ENCODE measurements at regions not wholly inside any gene's neighbourhood (a gene's known extent, or its start where the extent isn't known, plus 50 kb on each side); places are given as distances from the start of the nearest gene placed in this dataset.
"Not testable (repeated sequence)": the region's sequence is repeated elsewhere in the genome, so short reads cannot be mapped to it uniquely, and the experiment has no call there.

GRCh38 chr10:65046831-65047230 lies 1525.6 kb downstream of the REEP3 start:
- Histone ChIP-seq H3K4me3 (ENCODE audit: low read depth in 1 of 2, low read length in 1 of 2) (no peak overlapping the region), H3K36me3 (no peaks in the 10 kb centered on the region), H3K27me3 (no peaks in the 10 kb centered on the region), H3K4me1 (ENCODE audit: control insufficient read depth in 1 of 2, insufficient read depth in 1 of 2, low read depth in 1 of 2, low read length in 1 of 2) (no peaks in the 10 kb centered on the region), H3K27ac (no peak overlapping the region), H3K9me3 (no peaks in the 10 kb centered on the region)
- no peak for TF ChIP-seq CTCF (IDR thresholded peaks at IDR 0.05)

- H3K4me1 ChIP-seq (ENCODE audit: control insufficient read depth in 1 of 2, insufficient read depth in 1 of 2, low read depth in 1 of 2, low read length in 1 of 2); H3K27ac ChIP-seq; H3K36me3 ChIP-seq; H3K27me3 ChIP-seq; H3K4me3 ChIP-seq (ENCODE audit: low read depth in 1 of 2, low read length in 1 of 2); H3K9me3 ChIP-seq: not testable (repeated sequence)
These were observed 1530.9 kb downstream of the REEP3 start for GRCh38 chr10:65052111-65052510.

- H3K9me3 ChIP-seq; H3K27me3 ChIP-seq; H3K27ac ChIP-seq; H3K4me1 ChIP-seq (ENCODE audit: control insufficient read depth in 1 of 2, insufficient read depth in 1 of 2, low read depth in 1 of 2, low read length in 1 of 2); H3K36me3 ChIP-seq; H3K4me3 ChIP-seq (ENCODE audit: low read depth in 1 of 2, low read length in 1 of 2): not testable (repeated sequence)
These were observed 1532.2 kb downstream of the REEP3 start for GRCh38 chr10:65053397-65053796.

GRCh38 chr10:65053831-65054351 lies 1532.7 kb downstream of the REEP3 start:
- H3K4me1 ChIP-seq (ENCODE audit: control insufficient read depth in 1 of 2, insufficient read depth in 1 of 2, low read depth in 1 of 2, low read length in 1 of 2); H3K4me3 ChIP-seq (ENCODE audit: low read depth in 1 of 2, low read length in 1 of 2); H3K27me3 ChIP-seq; H3K27ac ChIP-seq; H3K36me3 ChIP-seq; H3K9me3 ChIP-seq: not testable (repeated sequence)

- not testable (repeated sequence) for H3K27me3 ChIP-seq; H3K9me3 ChIP-seq; H3K27ac ChIP-seq; H3K4me3 ChIP-seq (ENCODE audit: low read depth in 1 of 2, low read length in 1 of 2); H3K36me3 ChIP-seq; H3K4me1 ChIP-seq (ENCODE audit: control insufficient read depth in 1 of 2, insufficient read depth in 1 of 2, low read depth in 1 of 2, low read length in 1 of 2)
These were observed 1533.5 kb downstream of the REEP3 start for GRCh38 chr10:65054701-65055100.

- no peaks in the 10 kb centered on the region for H3K4me1 ChIP-seq (ENCODE audit: control insufficient read depth in 1 of 2, insufficient read depth in 1 of 2, low read depth in 1 of 2, low read length in 1 of 2)
- H3K4me3 ChIP-seq (ENCODE audit: low read depth in 1 of 2, low read length in 1 of 2) = no peak overlapping the region
- H3K27ac ChIP-seq = no peak overlapping the region
- H3K36me3 ChIP-seq = no peaks in the 10 kb centered on the region
- no peaks in the 10 kb centered on the region for H3K9me3 ChIP-seq
- no peak for TF ChIP-seq CTCF (IDR thresholded peaks at IDR 0.05)
- no peaks in the 10 kb centered on the region for H3K27me3 ChIP-seq
These were observed 1544.1 kb downstream of the REEP3 start for GRCh38 chr10:65065278-65065677.

- H3K36me3 ChIP-seq = no peaks in the 10 kb centered on the region
- H3K4me1 ChIP-seq (ENCODE audit: control insufficient read depth in 1 of 2, insufficient read depth in 1 of 2, low read depth in 1 of 2, low read length in 1 of 2) = no peaks in the 10 kb centered on the region
- no peak for TF ChIP-seq CTCF (IDR thresholded peaks at IDR 0.05)
- H3K4me3 ChIP-seq (ENCODE audit: low read depth in 1 of 2, low read length in 1 of 2) = no peak overlapping the region
- no peak overlapping the region for H3K27ac ChIP-seq
- H3K27me3 ChIP-seq = no peaks in the 10 kb centered on the region
- H3K9me3 ChIP-seq = no peaks in the 10 kb centered on the region
These were observed 1562.0 kb downstream of the REEP3 start for GRCh38 chr10:65083222-65083621.

GRCh38 chr10:65090991-65091390 lies 1569.8 kb downstream of the REEP3 start:
- no peak overlapping the region for H3K4me3 ChIP-seq (ENCODE audit: low read depth in 1 of 2, low read length in 1 of 2)
- H3K4me1 ChIP-seq (ENCODE audit: control insufficient read depth in 1 of 2, insufficient read depth in 1 of 2, low read depth in 1 of 2, low read length in 1 of 2) = no peaks in the 10 kb centered on the region
- H3K27ac ChIP-seq = no peak overlapping the region
- TF ChIP-seq CTCF (IDR thresholded peaks at IDR 0.05) = no peak
- H3K36me3 ChIP-seq = no peaks in the 10 kb centered on the region
- H3K27me3 ChIP-seq = no peaks in the 10 kb centered on the region
- no peaks in the 10 kb centered on the region for H3K9me3 ChIP-seq
